ENCODE measurements at regions not wholly inside any gene's neighbourhood (a gene's known extent, or its start where the extent isn't known, plus 50 kb on each side); places are given as distances from the start of the nearest gene placed in this dataset.

GRCh38 chr5:18772475-18772874 lies 1138.2 kb downstream of the TAF11L14 start:
- TF ChIP-seq CTCF (IDR thresholded peaks at IDR 0.05; ENCODE audit: insufficient read depth, low read length) (no peak), POLR2AphosphoS5 (IDR thresholded peaks at IDR 0.05; ENCODE audit: low read depth) (no peak)

Measured in HL-60 (cell line).